ENCODE measurements at regions not wholly inside any gene's neighbourhood (a gene's known extent, or its start where the extent isn't known, plus 50 kb on each side); places are given as distances from the start of the nearest gene placed in this dataset.

DNA sequence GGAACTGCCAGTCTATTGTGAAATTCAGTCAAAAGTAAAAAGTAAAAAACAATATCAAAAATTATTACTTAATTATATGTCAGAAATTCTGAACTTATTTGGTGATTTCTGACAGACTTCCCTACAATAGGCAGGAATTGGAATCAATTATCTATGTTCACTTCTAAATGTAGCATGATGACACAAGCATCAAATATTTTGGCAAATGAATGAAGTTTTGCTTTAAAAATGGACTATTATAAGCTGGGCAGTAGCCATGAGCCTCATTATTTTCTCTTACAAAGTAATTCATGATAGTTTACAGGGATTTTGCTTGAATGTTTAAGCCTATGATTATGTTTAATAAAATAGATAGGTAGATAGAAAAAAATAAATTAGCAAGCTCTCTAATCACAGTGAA is 582.6 kb downstream of the SLITRK6 start:
- no peaks in the 10 kb centered on the region for H3K36me3 ChIP-seq
- no peaks in the 10 kb centered on the region for H3K9me3 ChIP-seq
- TF ChIP-seq, protein P1, sequence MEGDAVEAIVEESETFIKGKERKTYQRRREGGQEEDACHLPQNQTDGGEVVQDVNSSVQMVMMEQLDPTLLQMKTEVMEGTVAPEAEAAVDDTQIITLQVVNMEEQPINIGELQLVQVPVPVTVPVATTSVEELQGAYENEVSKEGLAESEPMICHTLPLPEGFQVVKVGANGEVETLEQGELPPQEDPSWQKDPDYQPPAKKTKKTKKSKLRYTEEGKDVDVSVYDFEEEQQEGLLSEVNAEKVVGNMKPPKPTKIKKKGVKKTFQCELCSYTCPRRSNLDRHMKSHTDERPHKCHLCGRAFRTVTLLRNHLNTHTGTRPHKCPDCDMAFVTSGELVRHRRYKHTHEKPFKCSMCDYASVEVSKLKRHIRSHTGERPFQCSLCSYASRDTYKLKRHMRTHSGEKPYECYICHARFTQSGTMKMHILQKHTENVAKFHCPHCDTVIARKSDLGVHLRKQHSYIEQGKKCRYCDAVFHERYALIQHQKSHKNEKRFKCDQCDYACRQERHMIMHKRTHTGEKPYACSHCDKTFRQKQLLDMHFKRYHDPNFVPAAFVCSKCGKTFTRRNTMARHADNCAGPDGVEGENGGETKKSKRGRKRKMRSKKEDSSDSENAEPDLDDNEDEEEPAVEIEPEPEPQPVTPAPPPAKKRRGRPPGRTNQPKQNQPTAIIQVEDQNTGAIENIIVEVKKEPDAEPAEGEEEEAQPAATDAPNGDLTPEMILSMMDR (IDR thresholded peaks at IDR 0.05; ENCODE audit: low read depth, low read length), result no peak
- no peaks in the 10 kb centered on the region for H3K4me1 ChIP-seq
- no peak overlapping the region for H3K4me3 ChIP-seq (ENCODE audit: low read depth, low read length)
- DNase-seq, result no peak
- no peaks in the 10 kb centered on the region for H3K27me3 ChIP-seq

DNA sequence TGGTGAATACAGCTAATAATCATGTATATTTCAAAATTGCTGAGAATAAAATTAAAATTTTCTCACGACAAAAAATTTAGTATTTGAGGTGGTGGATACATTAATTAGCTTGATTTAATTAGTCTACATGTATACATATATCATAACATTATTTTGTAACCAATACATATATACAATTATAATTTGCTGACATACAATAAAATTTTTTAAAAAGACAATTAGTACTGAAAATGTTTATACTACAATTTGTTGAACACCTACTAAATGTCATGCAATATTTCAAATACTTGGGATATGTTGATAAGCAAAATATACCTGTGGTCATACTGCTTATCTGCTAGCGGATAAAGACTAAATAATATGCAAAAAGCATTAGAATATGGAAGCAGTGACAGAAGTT is 586.5 kb downstream of the SLITRK6 start:
- Histone ChIP-seq H3K9me3 (no peaks in the 10 kb centered on the region), H3K4me1 (no peaks in the 10 kb centered on the region), H3K4me3 (ENCODE audit: low read depth, low read length) (no peak overlapping the region), H3K36me3 (no peaks in the 10 kb centered on the region), H3K27me3 (no peaks in the 10 kb centered on the region)
- TF ChIP-seq, protein P1 (IDR thresholded peaks at IDR 0.05; ENCODE audit: low read depth, low read length), result no peak
- DNase-seq, result no peak

DNA sequence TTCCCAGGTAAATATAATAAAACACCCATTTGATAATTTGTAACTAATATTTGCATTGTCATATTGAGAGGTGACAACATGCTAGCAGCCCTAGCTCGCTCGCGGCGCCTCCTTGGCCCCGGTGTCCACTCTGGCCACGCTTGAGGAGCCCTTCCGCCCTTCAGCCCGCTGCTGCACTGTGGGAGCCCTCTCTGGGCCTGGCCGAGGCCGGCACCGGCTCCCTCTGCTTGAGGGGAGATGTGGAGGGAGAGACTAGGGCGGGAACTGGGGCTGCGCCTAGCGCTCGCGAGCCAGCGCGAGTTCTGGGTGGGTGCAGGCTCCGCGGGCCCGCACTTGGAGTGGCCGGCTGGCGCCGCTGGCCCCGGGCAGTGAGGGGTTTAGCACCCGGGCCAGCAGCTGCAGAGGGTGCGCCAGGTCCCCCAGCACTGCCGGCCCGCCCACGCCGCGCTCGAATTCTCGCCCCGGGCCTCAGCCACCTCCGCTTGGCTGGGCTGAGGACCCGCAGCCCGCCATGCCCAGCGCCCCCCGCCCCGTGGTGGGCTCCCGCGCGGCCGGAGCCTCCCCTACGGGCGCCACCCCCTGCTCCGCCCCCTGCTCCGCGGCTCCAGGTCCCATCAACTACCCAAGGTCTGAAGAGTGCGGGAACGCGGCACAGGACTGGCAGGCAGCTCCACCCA is 594.4 kb downstream of the SLITRK6 start:
- Histone ChIP-seq H3K27me3 (no peaks in the 10 kb centered on the region), H3K4me1 (no peaks in the 10 kb centered on the region), H3K9me3 (no peaks in the 10 kb centered on the region), H3K36me3 (no peaks in the 10 kb centered on the region), H3K4me3 (ENCODE audit: low read depth, low read length) (no peak overlapping the region)
- DNase-seq, result no peak
- TF ChIP-seq, protein P1 (IDR thresholded peaks at IDR 0.05; ENCODE audit: low read depth, low read length), result no peak

DNA sequence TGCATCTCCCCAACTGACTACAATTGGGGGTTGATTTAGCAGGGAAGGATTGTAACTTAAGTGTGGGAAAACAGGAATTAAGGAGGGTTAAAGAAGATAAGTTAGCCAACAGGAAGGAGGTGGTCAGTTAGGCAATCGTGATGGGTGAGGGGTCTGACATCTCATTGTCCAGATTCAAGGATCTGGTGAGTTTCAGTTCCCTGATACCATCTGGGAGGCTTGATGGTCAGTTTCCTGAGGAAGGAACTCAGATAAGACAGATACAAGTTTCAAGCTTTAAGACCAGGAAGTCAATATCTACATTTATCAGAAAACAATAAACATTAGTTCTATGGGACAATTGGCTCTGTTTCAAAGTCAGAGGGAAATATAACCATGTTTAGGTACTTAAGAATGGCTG is 601.8 kb downstream of the SLITRK6 start:
- no peaks in the 10 kb centered on the region for H3K4me1 ChIP-seq
- TF ChIP-seq, protein P1 (IDR thresholded peaks at IDR 0.05; ENCODE audit: low read depth, low read length), result no peak
- DNase-seq, result no peak
- H3K36me3 ChIP-seq, result no peaks in the 10 kb centered on the region
- no peak overlapping the region for H3K4me3 ChIP-seq (ENCODE audit: low read depth, low read length)
- H3K27me3 ChIP-seq, result no peaks in the 10 kb centered on the region
- H3K9me3 ChIP-seq, result no peaks in the 10 kb centered on the region

DNA sequence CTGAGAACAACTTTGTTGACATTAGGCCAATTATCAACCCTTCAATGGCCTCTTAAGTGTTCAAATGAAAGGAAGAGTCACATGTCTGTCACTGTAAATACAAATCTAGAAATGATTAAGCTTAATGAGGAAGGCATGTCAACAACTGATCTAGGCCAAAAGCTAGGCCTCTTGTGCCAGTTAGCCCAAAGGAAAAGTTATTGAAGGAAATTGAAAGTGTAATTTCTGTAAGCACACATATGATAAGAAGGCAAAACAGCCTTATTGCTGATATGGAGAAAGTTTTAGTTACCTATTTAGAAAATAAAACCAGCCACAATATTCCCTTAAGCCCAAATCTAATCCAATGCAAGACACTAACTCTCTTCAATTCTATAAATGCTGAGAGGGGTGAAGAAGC is 604.7 kb downstream of the SLITRK6 start:
- TF ChIP-seq, protein P1 (IDR thresholded peaks at IDR 0.05; ENCODE audit: low read depth, low read length), result no peak
- no peaks in the 10 kb centered on the region for H3K4me1 ChIP-seq
- no peak overlapping the region for H3K4me3 ChIP-seq (ENCODE audit: low read depth, low read length)
- H3K36me3 ChIP-seq, result no peaks in the 10 kb centered on the region
- H3K27me3 ChIP-seq, result no peaks in the 10 kb centered on the region
- H3K9me3 ChIP-seq, result no peaks in the 10 kb centered on the region
- DNase-seq, result no peak

DNA sequence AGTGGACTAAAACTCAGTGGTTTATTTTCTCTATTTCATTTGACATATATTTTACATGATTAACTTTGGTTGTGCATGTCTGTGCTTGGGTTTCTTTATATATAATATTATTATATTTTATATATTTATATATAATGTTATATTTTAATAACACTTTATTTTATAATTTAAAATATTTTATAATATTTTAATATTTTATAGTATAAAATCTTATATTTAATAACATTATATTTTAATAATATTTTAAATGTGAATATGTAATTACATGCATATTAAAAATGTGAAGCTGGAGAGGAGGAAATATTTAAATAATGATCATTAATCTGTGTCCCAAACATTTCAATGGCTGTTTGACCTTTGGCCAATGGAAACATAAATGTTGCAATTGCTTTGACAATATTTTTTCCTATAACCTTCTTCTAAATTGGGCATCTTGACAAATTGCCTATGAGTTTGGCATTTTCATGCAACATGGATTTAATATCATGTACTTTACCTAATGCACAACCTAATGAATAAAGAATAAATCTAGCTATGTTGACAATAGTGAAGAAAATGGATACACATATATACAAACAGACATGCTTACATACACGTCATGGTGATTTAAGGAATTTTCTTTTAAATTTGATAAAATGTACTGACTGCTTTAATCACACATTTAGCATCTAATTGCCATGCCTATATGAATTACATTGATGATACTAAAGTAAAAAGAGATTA is 607.1 kb downstream of the SLITRK6 start:
- TF ChIP-seq, protein P1 (IDR thresholded peaks at IDR 0.05; ENCODE audit: low read depth, low read length), result no peak
- no peak for DNase-seq
- Histone ChIP-seq H3K4me1 (no peaks in the 10 kb centered on the region), H3K36me3 (no peaks in the 10 kb centered on the region), H3K9me3 (no peaks in the 10 kb centered on the region), H3K27me3 (no peaks in the 10 kb centered on the region), H3K4me3 (ENCODE audit: low read depth, low read length) (no peak overlapping the region)

Measured in BE2C (cell line).